WTC11 (cell line): ENCODE measurements at regions not wholly inside any gene's neighbourhood (a gene's known extent, or its start where the extent isn't known, plus 50 kb on each side); places are given as distances from the start of the nearest gene placed in this dataset.

ENCODE experiments used
- ARID4B ChIP-seq: sonication (generic); formaldehyde crosslinking; IDR thresholded peaks from 2 replicates; pipeline ENCODE4 v1.8.0; 2023; ENCODE audit warnings: missing genetic modification reagents, mild to moderate bottlenecking, borderline replicate concordance
- CREB1 ChIP-seq: sonication (generic); formaldehyde crosslinking; IDR thresholded peaks from 2 replicates; pipeline ENCODE4 v1.8.0; 2023; ENCODE audit warnings: mild to moderate bottlenecking, missing genetic modification reagents
- CTCF ChIP-seq: fragments of 200-600 bp; IDR thresholded peaks from 2 replicates; pipeline ENCODE4 v1.8.0; 2022; ENCODE audit warnings: antibody characterized with exemption
- E2F1 ChIP-seq: sonication (generic); formaldehyde crosslinking; IDR thresholded peaks from 2 replicates; pipeline ENCODE4 v1.8.0; 2022; ENCODE audit warnings: mild to moderate bottlenecking, missing genetic modification reagents
- JUN ChIP-seq: sonication (generic); formaldehyde crosslinking; IDR thresholded peaks from 2 replicates; pipeline ENCODE4 v1.8.0; 2023; ENCODE audit warnings: mild to moderate bottlenecking, missing genetic modification reagents
- NR3C1 ChIP-seq: sonication (generic); formaldehyde crosslinking; conservative IDR thresholded peaks from 2 replicates; pipeline ENCODE4 v1.8.1; 2023; ENCODE audit warnings: low read depth, mild to moderate bottlenecking, missing genetic modification reagents
- SMAD3 ChIP-seq: sonication (generic); formaldehyde crosslinking; IDR thresholded peaks from 2 replicates; pipeline ENCODE4 v1.8.0; 2022; ENCODE audit warnings: missing genetic modification reagents, mild to moderate bottlenecking, borderline replicate concordance
- SMAD4 ChIP-seq: sonication (generic); formaldehyde crosslinking; IDR thresholded peaks from 2 replicates; pipeline ENCODE4 v1.8.0; 2022; ENCODE audit warnings: mild to moderate bottlenecking, missing genetic modification reagents
- SP1 ChIP-seq: sonication (generic); formaldehyde crosslinking; conservative IDR thresholded peaks from 2 replicates; pipeline ENCODE4 v1.8.1; 2022; ENCODE audit warnings: missing genetic modification reagents
- TCF7 ChIP-seq: sonication (generic); formaldehyde crosslinking; IDR thresholded peaks from 2 replicates; pipeline ENCODE4 v1.8.0; 2022; ENCODE audit warnings: mild to moderate bottlenecking, low read depth, missing genetic modification reagents, moderate library complexity
- TEAD4 ChIP-seq: sonication (generic); formaldehyde crosslinking; IDR thresholded peaks from 2 replicates; pipeline ENCODE4 v1.8.0; 2022; ENCODE audit warnings: mild to moderate bottlenecking, missing genetic modification reagents
- USF1 ChIP-seq: sonication (generic); formaldehyde crosslinking; IDR thresholded peaks from 2 replicates; pipeline ENCODE4 v1.8.0; 2022; ENCODE audit warnings: mild to moderate bottlenecking, missing genetic modification reagents

- TF ChIP-seq TCF7 (CRISPR knock-in tag) (no peak), JUN (CRISPR knock-in tag) (no peak), CTCF (no peak), CREB1 (no peak), NR3C1 (CRISPR knock-in tag) (no peak), SMAD3 (CRISPR knock-in tag) (no peak), USF1 (no peak), E2F1 (CRISPR knock-in tag) (no peak), ARID4B (CRISPR knock-in tag) (no peak), SP1 (no peak), TEAD4 (CRISPR knock-in tag) (no peak), SMAD4 (CRISPR knock-in tag) (no peak)
Observed at GRCh38 chr11:100515087-100515486, 172.0 kb upstream of the ARHGAP42 start.
